ENCODE measurements at regions not wholly inside any gene's neighbourhood (a gene's known extent, or its start where the extent isn't known, plus 50 kb on each side); places are given as distances from the start of the nearest gene placed in this dataset.

DNA sequence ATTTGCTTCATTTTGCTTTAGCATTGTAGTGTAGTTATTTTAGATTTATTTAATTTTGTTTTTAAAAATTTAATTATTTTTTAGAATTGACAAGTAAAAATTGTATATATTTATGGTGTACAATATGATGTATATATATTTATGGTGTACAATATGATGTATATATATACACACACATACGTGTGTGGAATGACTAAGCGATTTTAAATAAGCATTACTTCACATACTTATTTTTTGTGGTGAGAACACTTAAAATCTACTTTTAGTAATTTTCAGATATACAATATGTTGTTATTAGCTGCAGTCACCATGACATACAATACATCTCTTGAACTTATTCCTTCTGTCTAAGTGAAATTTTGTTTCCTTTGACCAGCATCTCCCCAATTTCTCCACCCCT is 172.9 kb downstream of the SPRY1 start:
- TF ChIP-seq POLR2A (IDR thresholded peaks at IDR 0.05), result no peak
- no peak for TF ChIP-seq POLR2AphosphoS5 (IDR thresholded peaks at IDR 0.05)
- TF ChIP-seq, protein P1, sequence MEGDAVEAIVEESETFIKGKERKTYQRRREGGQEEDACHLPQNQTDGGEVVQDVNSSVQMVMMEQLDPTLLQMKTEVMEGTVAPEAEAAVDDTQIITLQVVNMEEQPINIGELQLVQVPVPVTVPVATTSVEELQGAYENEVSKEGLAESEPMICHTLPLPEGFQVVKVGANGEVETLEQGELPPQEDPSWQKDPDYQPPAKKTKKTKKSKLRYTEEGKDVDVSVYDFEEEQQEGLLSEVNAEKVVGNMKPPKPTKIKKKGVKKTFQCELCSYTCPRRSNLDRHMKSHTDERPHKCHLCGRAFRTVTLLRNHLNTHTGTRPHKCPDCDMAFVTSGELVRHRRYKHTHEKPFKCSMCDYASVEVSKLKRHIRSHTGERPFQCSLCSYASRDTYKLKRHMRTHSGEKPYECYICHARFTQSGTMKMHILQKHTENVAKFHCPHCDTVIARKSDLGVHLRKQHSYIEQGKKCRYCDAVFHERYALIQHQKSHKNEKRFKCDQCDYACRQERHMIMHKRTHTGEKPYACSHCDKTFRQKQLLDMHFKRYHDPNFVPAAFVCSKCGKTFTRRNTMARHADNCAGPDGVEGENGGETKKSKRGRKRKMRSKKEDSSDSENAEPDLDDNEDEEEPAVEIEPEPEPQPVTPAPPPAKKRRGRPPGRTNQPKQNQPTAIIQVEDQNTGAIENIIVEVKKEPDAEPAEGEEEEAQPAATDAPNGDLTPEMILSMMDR (IDR thresholded peaks at IDR 0.05 in 8 of 11, conservative IDR thresholded peaks at IDR 0.05 in 3 of 11), result no peak
